MM.1S (cell line): ENCODE measurements at regions not wholly inside any gene's neighbourhood (a gene's known extent, or its start where the extent isn't known, plus 50 kb on each side); places are given as distances from the start of the nearest gene placed in this dataset.

Experiments used
- CTCF ChIP-seq: fragments of 300-600 bp; sonication (generic); IDR thresholded peaks from 2 replicates; pipeline ENCODE4 v1.5.1; 2016; ENCODE audit warnings: antibody characterized with exemption, low read length, mixed read lengths
- EZH2phosphoT487 ChIP-seq: fragments of 300-600 bp; sonication (generic); IDR thresholded peaks from 2 replicates; pipeline ENCODE4 v1.6.1; 2018; ENCODE audit warnings: antibody characterized with exemption, low read length

- TF ChIP-seq CTCF, result no peak
- TF ChIP-seq EZH2phosphoT487, result no peak
Measured at GRCh38 chr13:73516731-73517130, 457.9 kb downstream of the KLF5 start.
